Tibial nerve (tissue), 4 donors: ENCODE measurements at regions not wholly inside any gene's neighbourhood (a gene's known extent, or its start where the extent isn't known, plus 50 kb on each side); places are given as distances from the start of the nearest gene placed in this dataset.

ENCODE experiments used
- CTCF ChIP-seq, 5 experiments: fragments of 200-600 bp in 3 of 5; fragments of 450-650 bp in 2 of 5; sonication (generic) in 3 of 5; IDR thresholded peaks; one replicate each; pipeline ENCODE4 v1.5.1; 2016 to 2019; ENCODE audit warnings: antibody characterized with exemption in 5 of 5, mild to moderate bottlenecking in 3 of 5, moderate library complexity in 2 of 5
- EP300 ChIP-seq, 2 donors: sonication (generic); formaldehyde crosslinking; IDR thresholded peaks; one replicate each; pipeline ENCODE4 v1.6.1; 2017; ENCODE audit warnings: antibody characterized with exemption in 2 of 2, mild to moderate bottlenecking in 1 of 2
- POLR2A ChIP-seq, 2 donors: fragments of 450-650 bp; IDR thresholded peaks; one replicate each; pipeline ENCODE4 v1.6.1; 2017; ENCODE audit warnings: antibody characterized with exemption in 2 of 2, mild to moderate bottlenecking in 2 of 2, moderate library complexity in 2 of 2

- TF ChIP-seq POLR2A (IDR thresholded peaks at IDR 0.05), result no peak
- TF ChIP-seq CTCF (IDR thresholded peaks at IDR 0.05), result no peak
- no peak for TF ChIP-seq EP300 (IDR thresholded peaks at IDR 0.05)
Observed at GRCh38 chr6:141413196-141413595, 719.5 kb upstream of the GJE1 start.
